Transverse colon (tissue), 3 donors: ENCODE measurements at regions not wholly inside any gene's neighbourhood (a gene's known extent, or its start where the extent isn't known, plus 50 kb on each side); places are given as distances from the start of the nearest gene placed in this dataset.

Experiments used
- CTCF ChIP-seq, 5 experiments: fragments of 200-600 bp in 3 of 5; fragments of 450-650 bp in 2 of 5; sonication (generic) in 3 of 5; IDR thresholded peaks; 1 replicate in 2 of 5; 2 replicates in 3 of 5; pipeline ENCODE4 v1.5.1; 2016 to 2017; ENCODE audit warnings: antibody characterized with exemption in 5 of 5, inconsistent platforms in 3 of 5, mild to moderate bottlenecking in 2 of 5, moderate library complexity in 1 of 5
- POLR2A ChIP-seq: fragments of 450-650 bp; IDR thresholded peaks from one replicate; pipeline ENCODE4 v1.6.1; 2016; ENCODE audit warnings: antibody characterized with exemption, mild to moderate bottlenecking, moderate library complexity

GRCh38 chr5:98334946-98335345 lies 438.5 kb upstream of the RGMB start:
- no peak for TF ChIP-seq POLR2A
- TF ChIP-seq CTCF (IDR thresholded peaks at IDR 0.05) = no peak
